ENCODE measurements at regions not wholly inside any gene's neighbourhood (a gene's known extent, or its start where the extent isn't known, plus 50 kb on each side); places are given as distances from the start of the nearest gene placed in this dataset.

GRCh38 chr9:116060631-116061030, 93.0 kb upstream of the PAPPA start:
- Mint-ChIP-seq H3K9me3 (peaks cover 7% of the 10 kb centered on the region), H3K27ac (no peak overlapping the region), H3K4me1 (ENCODE audit: low read depth) (no peaks in the 10 kb centered on the region), H3K4me3 (no peak overlapping the region), H3K36me3 (ENCODE audit: low read depth) (no peaks in the 10 kb centered on the region), H3K27me3 (ENCODE audit: low read depth) (no peaks in the 10 kb centered on the region)

DNA sequence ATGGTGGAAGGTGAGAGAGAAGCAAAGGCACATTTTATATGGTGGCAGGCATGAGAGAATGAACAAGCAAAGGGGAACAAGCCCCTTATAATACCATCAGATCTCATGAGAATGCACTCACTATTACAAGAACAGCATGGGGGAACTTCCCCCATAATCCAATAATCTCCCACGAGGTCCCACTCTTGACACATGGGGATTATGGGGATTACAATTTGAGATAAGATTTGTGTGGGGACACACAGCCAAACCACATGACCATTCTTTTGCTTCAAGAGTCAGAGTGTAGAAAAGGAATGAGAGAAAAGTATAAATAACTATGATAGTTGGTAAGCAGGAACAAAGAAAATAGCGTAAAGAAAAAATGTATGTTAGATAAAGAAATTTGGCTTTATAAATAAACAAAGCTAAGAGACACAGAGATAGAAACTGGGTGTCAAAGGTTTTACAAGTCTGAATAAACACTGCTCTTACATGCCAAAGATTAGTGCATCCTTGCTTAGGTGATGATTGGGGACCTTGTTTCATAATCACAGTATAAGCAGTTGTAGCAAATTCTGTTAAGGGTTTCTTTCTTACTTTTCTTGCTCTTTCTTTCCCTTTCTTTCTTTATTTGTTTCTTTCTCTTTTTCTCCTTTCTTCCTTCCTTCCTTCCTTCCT, 91.9 kb upstream of the PAPPA start:
- Mint-ChIP-seq H3K9me3 (peaks cover 7% of the 10 kb centered on the region), H3K4me3 (no peak overlapping the region), H3K27me3 (ENCODE audit: low read depth) (no peaks in the 10 kb centered on the region), H3K36me3 (ENCODE audit: low read depth) (no peaks in the 10 kb centered on the region), H3K4me1 (ENCODE audit: low read depth) (no peaks in the 10 kb centered on the region), H3K27ac (no peak overlapping the region)

GRCh38 chr9:116062206-116062550, 91.4 kb upstream of the PAPPA start:
- H3K36me3 Mint-ChIP-seq (ENCODE audit: low read depth): no peaks in the 10 kb centered on the region
- H3K27ac Mint-ChIP-seq: no peak overlapping the region
- peaks cover 7% of the 10 kb centered on the region for H3K9me3 Mint-ChIP-seq
- H3K27me3 Mint-ChIP-seq (ENCODE audit: low read depth): no peaks in the 10 kb centered on the region
- H3K4me3 Mint-ChIP-seq: no peak overlapping the region
- no peaks in the 10 kb centered on the region for H3K4me1 Mint-ChIP-seq (ENCODE audit: low read depth)

GRCh38 chr9:116064970-116065369, 88.6 kb upstream of the PAPPA start:
- no peaks in the 10 kb centered on the region for H3K27me3 Mint-ChIP-seq (ENCODE audit: low read depth)
- H3K36me3 Mint-ChIP-seq (ENCODE audit: low read depth): no peaks in the 10 kb centered on the region
- H3K4me1 Mint-ChIP-seq (ENCODE audit: low read depth): no peaks in the 10 kb centered on the region
- H3K27ac Mint-ChIP-seq: no peak overlapping the region
- H3K9me3 Mint-ChIP-seq: no peaks in the 10 kb centered on the region
- H3K4me3 Mint-ChIP-seq: no peak overlapping the region

GRCh38 chr9:116066221-116066620, 87.4 kb upstream of the PAPPA start:
- no peaks in the 10 kb centered on the region for H3K9me3 Mint-ChIP-seq
- H3K4me3 Mint-ChIP-seq: no peak overlapping the region
- no peaks in the 10 kb centered on the region for H3K4me1 Mint-ChIP-seq (ENCODE audit: low read depth)

DNA sequence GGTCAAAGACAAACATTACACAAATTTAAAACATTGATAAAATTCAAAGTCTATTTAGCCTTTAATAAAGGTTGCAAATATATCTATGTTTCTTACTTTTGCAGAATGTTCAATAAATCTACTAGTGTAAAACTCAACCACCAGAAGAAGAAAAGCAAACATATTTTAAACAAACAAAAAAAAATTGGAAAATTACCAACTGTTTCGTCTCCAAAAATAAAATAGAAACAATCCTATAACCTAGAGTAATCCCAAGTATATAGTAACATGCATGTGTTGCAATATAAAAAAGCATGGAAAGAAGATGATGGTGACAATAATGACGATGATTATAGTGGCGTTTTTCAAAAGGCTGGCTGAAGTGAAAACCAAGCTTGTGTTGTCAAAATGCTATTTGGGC, 86.0 kb upstream of the PAPPA start:
- H3K4me1 Mint-ChIP-seq (ENCODE audit: low read depth): no peaks in the 10 kb centered on the region
- H3K36me3 Mint-ChIP-seq (ENCODE audit: low read depth): no peaks in the 10 kb centered on the region
- H3K9me3 Mint-ChIP-seq: no peaks in the 10 kb centered on the region
- H3K27me3 Mint-ChIP-seq (ENCODE audit: low read depth): no peaks in the 10 kb centered on the region
- no peak overlapping the region for H3K27ac Mint-ChIP-seq
- no peak overlapping the region for H3K4me3 Mint-ChIP-seq

More at GRCh38 chr9:116066221-116066620, 87.4 kb upstream of the PAPPA start:
- H3K36me3 Mint-ChIP-seq (ENCODE audit: low read depth): no peaks in the 10 kb centered on the region
- H3K27ac Mint-ChIP-seq: no peak overlapping the region
- no peaks in the 10 kb centered on the region for H3K27me3 Mint-ChIP-seq (ENCODE audit: low read depth)

GRCh38 chr9:116070256-116070914, 83.2 kb upstream of the PAPPA start:
- Mint-ChIP-seq H3K27me3 (ENCODE audit: low read depth) (no peaks in the 10 kb centered on the region), H3K27ac (no peak overlapping the region), H3K36me3 (ENCODE audit: low read depth) (no peaks in the 10 kb centered on the region), H3K4me1 (ENCODE audit: low read depth) (no peaks in the 10 kb centered on the region), H3K9me3 (no peaks in the 10 kb centered on the region), H3K4me3 (no peak overlapping the region)

GRCh38 chr9:116072046-116072445, 81.5 kb upstream of the PAPPA start:
- Mint-ChIP-seq H3K36me3 (ENCODE audit: low read depth) (no peaks in the 10 kb centered on the region), H3K4me3 (no peak overlapping the region), H3K4me1 (ENCODE audit: low read depth) (no peaks in the 10 kb centered on the region), H3K9me3 (no peaks in the 10 kb centered on the region), H3K27me3 (ENCODE audit: low read depth) (no peaks in the 10 kb centered on the region), H3K27ac (no peak overlapping the region)

GRCh38 chr9:116073826-116074225, 79.8 kb upstream of the PAPPA start:
- Mint-ChIP-seq H3K4me1 (ENCODE audit: low read depth) (no peaks in the 10 kb centered on the region), H3K36me3 (ENCODE audit: low read depth) (no peaks in the 10 kb centered on the region)

GRCh38 chr9:116074658-116075057, 78.9 kb upstream of the PAPPA start:
- H3K27me3 Mint-ChIP-seq (ENCODE audit: low read depth): no peaks in the 10 kb centered on the region
- no peak overlapping the region for H3K27ac Mint-ChIP-seq
- no peaks in the 10 kb centered on the region for H3K36me3 Mint-ChIP-seq (ENCODE audit: low read depth)
- no peaks in the 10 kb centered on the region for H3K4me1 Mint-ChIP-seq (ENCODE audit: low read depth)
- H3K9me3 Mint-ChIP-seq: no peaks in the 10 kb centered on the region
- no peak overlapping the region for H3K4me3 Mint-ChIP-seq

More at GRCh38 chr9:116073826-116074225, 79.8 kb upstream of the PAPPA start:
- Mint-ChIP-seq H3K9me3 (no peaks in the 10 kb centered on the region), H3K4me3 (no peak overlapping the region), H3K27ac (no peak overlapping the region), H3K27me3 (ENCODE audit: low read depth) (no peaks in the 10 kb centered on the region)

- Mint-ChIP-seq H3K9me3 (no peaks in the 10 kb centered on the region), H3K36me3 (ENCODE audit: low read depth) (no peaks in the 10 kb centered on the region), H3K27me3 (ENCODE audit: low read depth) (no peaks in the 10 kb centered on the region), H3K4me1 (ENCODE audit: low read depth) (no peaks in the 10 kb centered on the region), H3K27ac (no peak overlapping the region), H3K4me3 (no peak overlapping the region)
These were observed 78.4 kb upstream of the PAPPA start for GRCh38 chr9:116075191-116075590.

GRCh38 chr9:116078640-116079039, 75.0 kb upstream of the PAPPA start:
- Mint-ChIP-seq H3K9me3 (no peaks in the 10 kb centered on the region), H3K27me3 (ENCODE audit: low read depth) (no peaks in the 10 kb centered on the region), H3K36me3 (ENCODE audit: low read depth) (no peaks in the 10 kb centered on the region), H3K4me3 (no peak overlapping the region), H3K27ac (no peak overlapping the region), H3K4me1 (ENCODE audit: low read depth) (no peaks in the 10 kb centered on the region)

DNA sequence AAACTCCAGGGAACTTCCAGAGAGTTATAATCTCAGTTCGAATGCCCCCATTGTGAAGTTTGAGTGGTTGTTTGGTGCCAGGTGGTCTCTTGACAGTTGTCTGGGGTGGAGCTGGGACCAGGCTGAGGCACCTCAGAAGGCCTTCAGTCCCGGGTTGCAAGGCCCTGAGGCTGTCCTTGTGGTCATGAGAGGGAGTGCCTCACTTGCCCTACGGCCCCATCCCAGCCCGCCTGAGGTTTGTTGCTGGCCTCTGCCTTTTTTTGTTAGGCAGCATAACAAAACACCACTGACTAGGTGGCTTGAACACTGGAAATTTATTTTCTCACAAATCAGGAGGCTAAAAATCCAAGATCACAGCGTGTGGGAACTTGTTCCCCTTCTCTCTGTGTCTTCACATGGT, 73.0 kb upstream of the PAPPA start:
- Mint-ChIP-seq H3K27me3 (ENCODE audit: low read depth) (no peaks in the 10 kb centered on the region), H3K27ac (no peak overlapping the region), H3K9me3 (no peaks in the 10 kb centered on the region), H3K4me1 (ENCODE audit: low read depth) (no peaks in the 10 kb centered on the region), H3K4me3 (no peak overlapping the region), H3K36me3 (ENCODE audit: low read depth) (no peaks in the 10 kb centered on the region)

DNA sequence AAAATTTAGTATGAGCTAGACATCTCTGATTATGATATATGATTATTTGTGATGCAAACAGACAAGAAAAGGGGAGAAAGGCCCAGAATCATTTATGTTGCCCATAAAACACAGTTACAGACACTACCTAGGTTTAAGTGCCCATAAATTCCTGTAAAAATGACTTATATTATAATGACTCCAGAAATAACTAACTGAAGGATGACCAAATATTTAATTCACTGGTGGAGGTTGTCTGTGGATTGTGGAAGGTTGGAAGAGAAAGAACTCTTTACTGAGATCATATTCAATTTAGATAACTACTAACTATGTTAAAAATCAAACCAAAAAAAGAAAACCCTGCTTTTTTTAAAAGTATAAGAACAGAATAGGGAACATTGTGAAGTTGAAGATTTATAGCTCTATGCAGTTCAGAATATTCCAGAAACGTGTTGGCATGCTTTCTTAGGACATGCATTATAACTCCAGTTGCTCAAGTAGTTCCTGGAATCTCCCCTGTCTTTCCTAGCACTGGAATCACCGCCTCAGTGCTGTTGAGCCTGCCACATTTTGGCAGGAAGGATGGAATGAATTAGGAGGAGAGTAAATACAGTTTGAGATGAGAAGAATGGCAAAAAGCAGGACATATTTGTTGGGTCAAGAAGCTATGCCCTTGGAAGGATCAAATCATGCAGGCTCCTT, 72.0 kb upstream of the PAPPA start:
- Mint-ChIP-seq H3K27ac (no peak overlapping the region), H3K9me3 (no peaks in the 10 kb centered on the region), H3K4me1 (ENCODE audit: low read depth) (no peaks in the 10 kb centered on the region), H3K36me3 (ENCODE audit: low read depth) (no peaks in the 10 kb centered on the region), H3K27me3 (ENCODE audit: low read depth) (no peaks in the 10 kb centered on the region), H3K4me3 (no peak overlapping the region)

GRCh38 chr9:116083837-116084236, 69.8 kb upstream of the PAPPA start:
- H3K9me3 Mint-ChIP-seq: no peaks in the 10 kb centered on the region
- no peak overlapping the region for H3K4me3 Mint-ChIP-seq
- H3K4me1 Mint-ChIP-seq (ENCODE audit: low read depth): no peaks in the 10 kb centered on the region
- no peak overlapping the region for H3K27ac Mint-ChIP-seq
- H3K27me3 Mint-ChIP-seq (ENCODE audit: low read depth): no peaks in the 10 kb centered on the region
- no peaks in the 10 kb centered on the region for H3K36me3 Mint-ChIP-seq (ENCODE audit: low read depth)
